ENCODE measurements at regions not wholly inside any gene's neighbourhood (a gene's known extent, or its start where the extent isn't known, plus 50 kb on each side); places are given as distances from the start of the nearest gene placed in this dataset.

DNA sequence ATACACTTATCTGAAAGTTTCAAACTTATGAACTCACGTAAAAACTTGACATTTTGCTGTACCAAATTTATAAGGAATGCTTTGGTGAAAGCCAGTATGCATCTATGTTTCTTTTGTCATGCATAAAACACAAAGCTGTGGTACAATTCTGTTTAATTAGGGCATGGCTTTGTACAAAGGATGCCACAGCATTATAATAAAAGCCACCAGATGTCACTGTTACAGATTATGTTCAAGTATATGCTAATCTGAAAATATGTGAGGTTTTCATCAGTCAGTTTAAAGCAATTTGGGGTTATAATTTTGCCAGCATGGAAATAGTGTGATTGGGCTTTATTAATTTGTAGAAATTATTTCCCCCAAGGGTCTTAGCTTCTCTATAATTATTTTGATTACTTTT, 69.0 kb downstream of the ATOH1 start:
- no peak for TF ChIP-seq POLR2A (IDR thresholded peaks at IDR 0.05)
- TF ChIP-seq, protein P1, sequence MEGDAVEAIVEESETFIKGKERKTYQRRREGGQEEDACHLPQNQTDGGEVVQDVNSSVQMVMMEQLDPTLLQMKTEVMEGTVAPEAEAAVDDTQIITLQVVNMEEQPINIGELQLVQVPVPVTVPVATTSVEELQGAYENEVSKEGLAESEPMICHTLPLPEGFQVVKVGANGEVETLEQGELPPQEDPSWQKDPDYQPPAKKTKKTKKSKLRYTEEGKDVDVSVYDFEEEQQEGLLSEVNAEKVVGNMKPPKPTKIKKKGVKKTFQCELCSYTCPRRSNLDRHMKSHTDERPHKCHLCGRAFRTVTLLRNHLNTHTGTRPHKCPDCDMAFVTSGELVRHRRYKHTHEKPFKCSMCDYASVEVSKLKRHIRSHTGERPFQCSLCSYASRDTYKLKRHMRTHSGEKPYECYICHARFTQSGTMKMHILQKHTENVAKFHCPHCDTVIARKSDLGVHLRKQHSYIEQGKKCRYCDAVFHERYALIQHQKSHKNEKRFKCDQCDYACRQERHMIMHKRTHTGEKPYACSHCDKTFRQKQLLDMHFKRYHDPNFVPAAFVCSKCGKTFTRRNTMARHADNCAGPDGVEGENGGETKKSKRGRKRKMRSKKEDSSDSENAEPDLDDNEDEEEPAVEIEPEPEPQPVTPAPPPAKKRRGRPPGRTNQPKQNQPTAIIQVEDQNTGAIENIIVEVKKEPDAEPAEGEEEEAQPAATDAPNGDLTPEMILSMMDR (IDR thresholded peaks at IDR 0.05), result peak in 1 of 7 experiments; percentile 13
